Brain microvascular endothelial cell (primary cell): ENCODE measurements at regions not wholly inside any gene's neighbourhood (a gene's known extent, or its start where the extent isn't known, plus 50 kb on each side); places are given as distances from the start of the nearest gene placed in this dataset.

Experiments used
- DNase-seq: peaks from one replicate; pipeline ENCODE4 v3.0.0-alpha.2; 2020
- H3K27ac ChIP-seq: fragments of 250-450 bp; sonication (Bioruptor Pico); 2 replicates; pipeline ENCODE4 v1.5.1; 2020; ENCODE audit warnings: mild to moderate bottlenecking, moderate library complexity
- H3K27me3 ChIP-seq: fragments of 250-450 bp; sonication (Bioruptor Pico); replicated peaks from 2 replicates; pipeline ENCODE4 v1.5.1; 2020; ENCODE audit warnings: mild to moderate bottlenecking
- H3K36me3 ChIP-seq: fragments of 250-450 bp; sonication (Bioruptor Pico); replicated peaks from 2 replicates; pipeline ENCODE4 v1.5.1; 2020; ENCODE audit warnings: mild to moderate bottlenecking
- H3K4me3 ChIP-seq: 2 replicates; pipeline ENCODE4 v1.5.1; 2011; ENCODE audit warnings: low read depth, mild to moderate bottlenecking, control low read depth, low read length, moderate library complexity
- in situ Hi-C: cut with HindIII; loops from 2 replicates; pipeline ENCODE4 v1.10.0; 2017; ENCODE audit warnings: low sequenced_read_pairs, low pct_ligation_motif_present
- TF ChIP-seq, protein P1 (sequence below): IDR thresholded peaks from 2 replicates; pipeline ENCODE4 v1.5.1; 2011; ENCODE audit warnings: low read depth, mild to moderate bottlenecking, moderate library complexity, low read length, control low read depth, inconsistent platforms; ENCODE audit errors: missing control alignments

DNA sequence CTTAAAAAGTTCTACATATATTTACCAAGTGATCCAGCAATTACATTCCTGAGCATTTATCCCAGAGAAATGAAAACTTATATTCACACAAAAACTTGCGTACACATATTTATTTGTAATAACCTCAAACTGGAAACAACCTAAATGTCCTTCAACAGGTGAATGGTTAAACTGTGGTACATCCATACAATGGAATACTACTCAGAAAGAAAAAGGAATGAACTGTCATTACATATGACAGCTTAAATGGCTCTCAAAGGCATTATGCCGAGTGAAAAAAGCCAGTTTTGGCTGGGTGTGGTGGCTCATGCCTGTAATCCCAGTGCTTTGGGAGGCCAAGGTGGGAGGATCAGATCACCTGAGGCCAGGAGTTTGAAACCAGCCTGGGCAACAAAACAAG is 79.1 kb upstream of the DYNC1I2 start:
- Histone ChIP-seq H3K4me3 (no peak overlapping the region), H3K27ac (no peak overlapping the region), H3K27me3 (no peaks in the 10 kb centered on the region), H3K36me3 (no peaks in the 10 kb centered on the region)
- no peak for DNase-seq
- in situ Hi-C loops = no loop called here
- TF ChIP-seq, protein P1, sequence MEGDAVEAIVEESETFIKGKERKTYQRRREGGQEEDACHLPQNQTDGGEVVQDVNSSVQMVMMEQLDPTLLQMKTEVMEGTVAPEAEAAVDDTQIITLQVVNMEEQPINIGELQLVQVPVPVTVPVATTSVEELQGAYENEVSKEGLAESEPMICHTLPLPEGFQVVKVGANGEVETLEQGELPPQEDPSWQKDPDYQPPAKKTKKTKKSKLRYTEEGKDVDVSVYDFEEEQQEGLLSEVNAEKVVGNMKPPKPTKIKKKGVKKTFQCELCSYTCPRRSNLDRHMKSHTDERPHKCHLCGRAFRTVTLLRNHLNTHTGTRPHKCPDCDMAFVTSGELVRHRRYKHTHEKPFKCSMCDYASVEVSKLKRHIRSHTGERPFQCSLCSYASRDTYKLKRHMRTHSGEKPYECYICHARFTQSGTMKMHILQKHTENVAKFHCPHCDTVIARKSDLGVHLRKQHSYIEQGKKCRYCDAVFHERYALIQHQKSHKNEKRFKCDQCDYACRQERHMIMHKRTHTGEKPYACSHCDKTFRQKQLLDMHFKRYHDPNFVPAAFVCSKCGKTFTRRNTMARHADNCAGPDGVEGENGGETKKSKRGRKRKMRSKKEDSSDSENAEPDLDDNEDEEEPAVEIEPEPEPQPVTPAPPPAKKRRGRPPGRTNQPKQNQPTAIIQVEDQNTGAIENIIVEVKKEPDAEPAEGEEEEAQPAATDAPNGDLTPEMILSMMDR = no peak

GRCh38 chr2:171610824-171611223 is 76.4 kb upstream of the DYNC1I2 start:
- TF ChIP-seq, protein P1 = no peak
- in situ Hi-C loops = no loop called here
- Histone ChIP-seq H3K36me3 (no peaks in the 10 kb centered on the region), H3K27me3 (no peaks in the 10 kb centered on the region), H3K4me3 (no peak overlapping the region), H3K27ac (no peak overlapping the region)
- DNase-seq = no peak

DNA sequence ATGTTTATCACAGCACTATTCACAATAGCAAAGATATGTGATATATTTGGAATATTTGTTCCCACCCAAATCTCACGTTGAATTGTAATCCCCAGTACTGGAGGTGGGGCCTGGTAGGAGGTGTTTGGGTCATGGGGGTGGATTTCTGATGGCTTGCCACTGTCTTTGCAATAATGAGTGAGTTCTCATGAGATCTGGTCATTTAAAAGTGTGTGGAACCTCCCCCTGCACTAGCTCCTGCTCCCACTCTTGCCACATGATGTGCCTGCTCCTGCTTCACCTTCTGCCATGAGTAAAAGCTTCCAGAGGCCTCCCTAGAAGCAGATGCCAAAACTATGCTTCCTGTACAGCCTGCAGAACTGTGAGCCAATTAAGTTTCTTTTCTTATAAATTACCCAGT is 72.2 kb upstream of the DYNC1I2 start:
- Histone ChIP-seq H3K27me3 (no peaks in the 10 kb centered on the region), H3K27ac (peak overlapping the region; percentile 29), H3K4me3 (no peak overlapping the region), H3K36me3 (no peaks in the 10 kb centered on the region)
- in situ Hi-C loops = no loop called here
- TF ChIP-seq, protein P1 = no peak
- peak; percentile 11 for DNase-seq

DNA sequence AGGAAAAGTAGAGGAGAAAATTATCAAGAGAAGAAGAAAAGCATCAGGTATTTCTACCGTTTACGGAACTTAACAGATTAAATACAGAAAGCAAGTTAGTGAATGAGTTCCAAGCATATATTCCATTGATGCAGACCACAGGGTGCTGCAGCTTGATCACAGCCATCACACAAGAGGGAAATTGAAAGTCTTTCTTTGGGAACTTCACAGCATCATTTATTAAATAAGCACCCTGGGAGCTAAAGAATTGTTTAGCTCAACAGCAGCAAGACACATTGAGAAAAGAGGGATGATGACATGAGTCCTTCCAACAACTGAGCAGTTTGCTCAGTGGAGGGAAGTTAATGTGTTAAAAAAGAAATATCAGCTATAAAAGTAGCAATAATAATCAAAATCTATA is 69.3 kb upstream of the DYNC1I2 start:
- H3K27me3 ChIP-seq = no peaks in the 10 kb centered on the region
- H3K27ac ChIP-seq = no peak overlapping the region
- DNase-seq = no peak
- no peaks in the 10 kb centered on the region for H3K36me3 ChIP-seq
- in situ Hi-C loops = no loop called here
- H3K4me3 ChIP-seq = no peak overlapping the region
- TF ChIP-seq, protein P1 = no peak

DNA sequence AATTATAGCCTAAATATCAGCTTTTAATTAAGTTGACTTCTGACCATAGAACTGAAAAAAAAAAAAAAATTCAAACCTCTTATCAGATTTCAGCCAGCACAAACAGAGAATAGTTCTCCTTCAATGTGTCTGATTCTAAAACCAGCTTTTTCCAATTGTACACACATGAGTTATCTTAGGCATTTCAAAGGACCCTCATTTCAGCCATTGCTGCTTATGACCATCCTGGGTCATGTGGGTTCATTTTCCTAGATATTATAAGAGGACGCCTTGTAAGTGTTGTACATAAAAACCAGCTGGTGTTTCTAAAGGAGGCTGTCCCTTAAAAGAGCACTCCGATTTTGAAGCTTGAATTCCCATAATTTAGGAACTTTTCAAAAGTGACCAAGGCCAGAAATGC is 62.3 kb upstream of the DYNC1I2 start:
- H3K27ac ChIP-seq = no peak overlapping the region
- DNase-seq = no peak
- TF ChIP-seq, protein P1 = no peak
- no peak overlapping the region for H3K4me3 ChIP-seq
- H3K36me3 ChIP-seq = no peaks in the 10 kb centered on the region
- no peaks in the 10 kb centered on the region for H3K27me3 ChIP-seq
- in situ Hi-C loops = no loop called here

DNA sequence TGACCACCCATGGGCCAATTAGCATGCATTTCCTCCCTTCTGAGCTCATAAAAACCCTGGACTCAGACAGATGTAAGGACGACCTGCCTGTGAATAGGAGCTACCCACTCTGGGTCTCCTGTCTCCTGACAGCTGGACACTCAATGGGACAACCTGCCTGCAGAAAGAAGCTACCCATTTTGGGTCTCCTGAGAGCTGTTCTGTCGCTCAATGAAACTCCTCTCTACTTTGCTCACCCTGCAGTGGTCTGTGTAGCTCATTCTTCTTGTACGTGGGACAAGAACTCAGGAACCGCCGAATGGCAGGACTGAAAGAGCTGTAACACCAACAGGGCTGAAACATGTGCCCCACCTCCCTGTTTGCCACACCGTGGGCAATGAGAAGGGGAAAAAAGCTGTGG is 60.3 kb upstream of the DYNC1I2 start:
- DNase-seq = no peak
- Histone ChIP-seq H3K27me3 (no peaks in the 10 kb centered on the region), H3K36me3 (no peaks in the 10 kb centered on the region), H3K27ac (no peak overlapping the region), H3K4me3 (no peak overlapping the region)
- TF ChIP-seq, protein P1 = no peak
- in situ Hi-C loops = no loop called here
